PC-3 (cell line): ENCODE measurements at regions not wholly inside any gene's neighbourhood (a gene's known extent, or its start where the extent isn't known, plus 50 kb on each side); places are given as distances from the start of the nearest gene placed in this dataset.

Experiments used
- ATAC-seq: fragments of 200-7000 bp; cut with Tn5 transposase; 2 replicates; pipeline ENCODE4 v1.9.1; 2020; ENCODE audit warnings: mild to moderate bottlenecking, moderate library complexity
- BruUV-seq: library from RNA; stranded (reverse); fragments of 400-500 nt; replicated peaks from 2 replicates; lab custom pipeline; 2021; lab: Mats Ljungman, UMichigan
- CTCF ChIA-PET: fragments of 300-600 bp; sonication (Branson Sonifier 250); formaldehyde crosslinking; loops from one replicate; lab custom pipeline; 2022; ENCODE audit warnings: antibody characterized with exemption; lab: Charles Lee
- POLR2A ChIA-PET: fragments of 300-600 bp; sonication (Branson Sonifier 250); formaldehyde crosslinking; loops from one replicate; lab custom pipeline; 2022; ENCODE audit warnings: antibody characterized with exemption; ENCODE audit not compliant: unreplicated experiment; lab: Charles Lee
- DNase-seq: peaks from one replicate; pipeline ENCODE4 v3.0.0-alpha.2; 2015
- H2AFZ ChIP-seq: fragments of 300-600 bp; sonication (generic); 2 replicates; pipeline ENCODE4 v1.6.0; 2016; ENCODE audit warnings: antibody characterized with exemption, low read length
- H3F3A ChIP-seq: fragments of 300-600 bp; sonication (generic); one replicate; pipeline ENCODE4 v1.6.0; 2017; ENCODE audit warnings: antibody characterized with exemption, low read length, control low read depth, mild to moderate bottlenecking; ENCODE audit not compliant: unreplicated experiment
- H3K27ac ChIP-seq: fragments of 300-600 bp; sonication (generic); 2 replicates; pipeline ENCODE4 v1.5.1; 2016; ENCODE audit warnings: mild to moderate bottlenecking, low read length
- H3K27me3 ChIP-seq: fragments of 300-600 bp; sonication (generic); 2 replicates; pipeline ENCODE4 v1.6.1; 2016; ENCODE audit warnings: low read length, mixed read lengths
- H3K36me3 ChIP-seq: fragments of 300-600 bp; sonication (generic); 2 replicates; pipeline ENCODE4 v1.6.1; 2016; ENCODE audit warnings: low read depth, mixed run types, low read length, mixed read lengths
- H3K4me1 ChIP-seq: fragments of 300-600 bp; sonication (generic); 2 replicates; pipeline ENCODE4 v1.5.1; 2016; ENCODE audit warnings: low read length; ENCODE audit not compliant: insufficient read depth
- H3K4me2 ChIP-seq: fragments of 300-600 bp; sonication (generic); 2 replicates; pipeline ENCODE4 v1.6.0; 2016; ENCODE audit warnings: low read length
- H3K4me3 ChIP-seq: fragments of 300-600 bp; sonication (generic); 2 replicates; pipeline ENCODE4 v1.5.1; 2016; ENCODE audit warnings: mild to moderate bottlenecking, low read length, mixed read lengths
- H3K79me2 ChIP-seq: fragments of 300-600 bp; sonication (generic); 2 replicates; pipeline ENCODE4 v1.6.1; 2017; ENCODE audit warnings: low read length, mixed read lengths
- H3K9ac ChIP-seq: fragments of 300-600 bp; sonication (generic); 2 replicates; pipeline ENCODE4 v1.6.0; 2016; ENCODE audit warnings: mild to moderate bottlenecking, low read length
- H3K9me2 ChIP-seq: fragments of 300-600 bp; sonication (generic); replicated peaks from 2 replicates; pipeline ENCODE4 v1.6.1; 2016; ENCODE audit warnings: mixed run types, low read length, mixed read lengths
- H3K9me3 ChIP-seq: fragments of 300-600 bp; sonication (generic); 2 replicates; pipeline ENCODE4 v1.6.1; 2016; ENCODE audit warnings: low read length, mixed read lengths
- H4K20me1 ChIP-seq: fragments of 300-600 bp; sonication (generic); 2 replicates; pipeline ENCODE4 v1.6.1; 2016; ENCODE audit warnings: low read length, mixed read lengths
- EZH2 ChIP-seq: fragments of 300-600 bp; sonication (generic); IDR thresholded peaks from one replicate; pipeline ENCODE4 v1.6.1; 2017; ENCODE audit warnings: antibody characterized with exemption, mild to moderate bottlenecking, low read length; ENCODE audit not compliant: unreplicated experiment
- EZH2phosphoT487 ChIP-seq: fragments of 300-600 bp; sonication (generic); IDR thresholded peaks from 2 replicates; pipeline ENCODE4 v1.6.1; 2018; ENCODE audit warnings: mild to moderate bottlenecking, antibody characterized with exemption, low read length, borderline replicate concordance
- intact Hi-C: fragments of 100-400 bp; cut with micrococcal nuclease; formaldehyde crosslinking; loops from 2 replicates; pipeline ENCODE4 v1.9.0; 2023
- TF ChIP-seq, protein P1 (sequence below): fragments of 300-600 bp; sonication (generic); conservative IDR thresholded peaks from 2 replicates; pipeline ENCODE4 v1.5.1; 2017; ENCODE audit warnings: antibody characterized with exemption, low read depth, mild to moderate bottlenecking, low read length

DNA sequence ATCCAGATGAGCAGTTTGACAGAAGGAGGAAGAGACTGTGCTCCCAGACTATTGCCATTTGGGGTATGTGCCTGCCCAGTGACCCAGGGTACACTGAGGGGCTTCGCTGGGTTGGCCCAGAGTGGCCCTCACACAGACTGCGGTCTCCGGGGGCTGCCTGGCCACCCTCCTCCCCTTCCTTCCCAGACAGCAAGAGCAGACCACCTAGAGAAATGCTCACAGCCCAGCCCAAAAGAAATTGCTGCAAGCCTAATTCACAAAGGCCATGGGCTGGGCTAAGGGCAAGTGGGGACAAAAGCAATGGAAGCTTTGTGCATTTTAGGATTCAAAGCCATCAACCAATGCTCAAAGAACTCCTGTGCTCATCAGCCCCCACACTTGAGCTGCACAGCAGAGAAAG lies 277.6 kb downstream of the CDC5L start:
- Histone ChIP-seq H3K4me3 (no peak overlapping the region), H3K4me2 (no peak overlapping the region), H2AFZ (no peak overlapping the region), H3K27me3 (no peaks in the 10 kb centered on the region), H3F3A (no peaks in the 10 kb centered on the region), H3K4me1 (no peaks in the 10 kb centered on the region), H3K9me2 (no peaks in the 10 kb centered on the region), H3K36me3 (no peaks in the 10 kb centered on the region), H4K20me1 (no peaks in the 10 kb centered on the region), H3K9ac (no peak overlapping the region), H3K79me2 (no peaks in the 10 kb centered on the region), H3K9me3 (no peaks in the 10 kb centered on the region), H3K27ac (no peak overlapping the region)
- ATAC-seq = no peak
- POLR2A ChIA-PET = interaction anchor here (0.6 kb wide), 1 partner anchor 9 kb away, joined by 3 read pairs; no protein-coding TSS in a partner anchor
- DNase-seq = no peak
- no peak for TF ChIP-seq EZH2phosphoT487
- CTCF ChIA-PET = no interaction called here
- intact Hi-C loops = no loop called here
- no TSS peak for BruUV-seq

DNA sequence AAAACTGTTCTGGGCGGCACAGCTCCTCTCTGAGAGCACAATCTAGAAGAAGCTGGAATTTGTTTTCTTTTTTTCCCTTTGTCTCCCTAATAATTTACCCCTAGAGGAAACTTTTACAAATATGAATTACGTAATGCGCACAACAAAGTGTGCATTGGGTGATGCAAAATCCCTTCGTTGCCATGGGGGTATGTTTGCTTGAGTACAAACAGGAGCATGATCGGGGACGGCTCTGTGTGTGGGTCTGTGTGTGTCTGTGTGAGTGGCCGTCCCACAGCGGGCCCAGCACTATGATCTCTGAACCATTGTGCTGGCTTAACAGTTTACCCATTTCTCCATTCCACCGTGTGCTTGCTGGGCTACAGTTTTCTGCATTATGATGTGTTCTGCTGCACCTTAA lies 278.2 kb downstream of the CDC5L start:
- Histone ChIP-seq H3K4me1 (no peaks in the 10 kb centered on the region), H3K27ac (no peak overlapping the region), H3K9me2 (no peaks in the 10 kb centered on the region), H3K79me2 (no peaks in the 10 kb centered on the region), H2AFZ (no peak overlapping the region), H4K20me1 (no peaks in the 10 kb centered on the region), H3K27me3 (no peaks in the 10 kb centered on the region), H3K4me3 (no peak overlapping the region), H3K9me3 (no peaks in the 10 kb centered on the region), H3K36me3 (no peaks in the 10 kb centered on the region), H3F3A (no peaks in the 10 kb centered on the region), H3K9ac (no peak overlapping the region), H3K4me2 (no peak overlapping the region)
- no peak for ATAC-seq
- no TSS peak for BruUV-seq
- DNase-seq = no peak
- ChIA-PET POLR2A (no interaction called here), CTCF (no interaction called here)
- intact Hi-C loops = no loop called here
- no peak for TF ChIP-seq EZH2phosphoT487
- TF ChIP-seq, protein P1, sequence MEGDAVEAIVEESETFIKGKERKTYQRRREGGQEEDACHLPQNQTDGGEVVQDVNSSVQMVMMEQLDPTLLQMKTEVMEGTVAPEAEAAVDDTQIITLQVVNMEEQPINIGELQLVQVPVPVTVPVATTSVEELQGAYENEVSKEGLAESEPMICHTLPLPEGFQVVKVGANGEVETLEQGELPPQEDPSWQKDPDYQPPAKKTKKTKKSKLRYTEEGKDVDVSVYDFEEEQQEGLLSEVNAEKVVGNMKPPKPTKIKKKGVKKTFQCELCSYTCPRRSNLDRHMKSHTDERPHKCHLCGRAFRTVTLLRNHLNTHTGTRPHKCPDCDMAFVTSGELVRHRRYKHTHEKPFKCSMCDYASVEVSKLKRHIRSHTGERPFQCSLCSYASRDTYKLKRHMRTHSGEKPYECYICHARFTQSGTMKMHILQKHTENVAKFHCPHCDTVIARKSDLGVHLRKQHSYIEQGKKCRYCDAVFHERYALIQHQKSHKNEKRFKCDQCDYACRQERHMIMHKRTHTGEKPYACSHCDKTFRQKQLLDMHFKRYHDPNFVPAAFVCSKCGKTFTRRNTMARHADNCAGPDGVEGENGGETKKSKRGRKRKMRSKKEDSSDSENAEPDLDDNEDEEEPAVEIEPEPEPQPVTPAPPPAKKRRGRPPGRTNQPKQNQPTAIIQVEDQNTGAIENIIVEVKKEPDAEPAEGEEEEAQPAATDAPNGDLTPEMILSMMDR = no peak
- no peak for TF ChIP-seq EZH2

DNA sequence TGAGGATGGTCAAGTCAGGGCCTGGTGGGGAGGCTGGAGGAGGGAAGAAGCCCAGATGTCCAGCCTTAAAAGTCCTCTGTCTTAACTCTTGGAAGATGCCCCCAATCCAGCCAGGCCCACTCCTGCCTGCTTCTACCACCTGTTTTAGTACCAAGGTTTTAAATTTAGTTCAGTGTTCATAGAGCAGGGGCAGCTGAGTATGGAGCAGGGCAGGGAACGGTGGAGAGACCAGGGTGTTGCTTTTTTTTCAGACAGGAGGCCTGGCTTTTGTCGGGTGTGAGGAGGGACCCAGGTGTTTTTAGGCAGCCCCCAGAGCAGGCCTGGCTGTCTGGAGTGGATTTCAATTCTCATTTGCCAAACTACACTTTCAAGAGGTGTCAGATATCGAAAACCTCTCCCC lies 278.8 kb downstream of the CDC5L start:
- no peak for ATAC-seq
- Histone ChIP-seq H3K27ac (no peak overlapping the region), H3K9me3 (no peaks in the 10 kb centered on the region), H2AFZ (no peak overlapping the region), H3K36me3 (no peaks in the 10 kb centered on the region), H4K20me1 (no peaks in the 10 kb centered on the region), H3K79me2 (no peaks in the 10 kb centered on the region), H3K4me3 (no peak overlapping the region), H3K4me2 (no peak overlapping the region), H3K27me3 (no peaks in the 10 kb centered on the region), H3F3A (no peaks in the 10 kb centered on the region), H3K9ac (no peak overlapping the region), H3K4me1 (no peaks in the 10 kb centered on the region), H3K9me2 (no peaks in the 10 kb centered on the region)
- BruUV-seq = no TSS peak
- ChIA-PET CTCF (no interaction called here), POLR2A (no interaction called here)
- no peak for DNase-seq
- intact Hi-C loops = no loop called here
- TF ChIP-seq, protein P1 = no peak
- TF ChIP-seq EZH2 = no peak
- TF ChIP-seq EZH2phosphoT487 = no peak
